ENCODE measurements at regions not wholly inside any gene's neighbourhood (a gene's known extent, or its start where the extent isn't known, plus 50 kb on each side); places are given as distances from the start of the nearest gene placed in this dataset.

DNA sequence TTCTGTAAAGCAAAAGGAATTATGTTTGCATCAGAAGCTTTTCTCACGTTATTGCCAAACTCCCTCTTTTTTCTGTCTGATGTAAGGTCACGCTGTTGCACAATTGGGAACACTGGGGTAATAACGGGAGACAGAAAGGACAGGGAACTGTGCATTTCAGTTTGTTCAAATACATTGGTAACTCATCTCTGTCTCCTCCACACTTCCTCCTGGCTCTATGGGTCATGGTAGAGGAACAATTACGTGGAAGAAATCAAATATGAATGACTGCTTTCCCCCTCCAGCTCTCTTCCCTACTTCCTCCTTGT is 132.2 kb upstream of the TNFAIP3 start:
- Histone ChIP-seq H3K27ac (ENCODE audit: low read depth in 1 of 2, low read length in 1 of 2) (peak overlapping the region in 1 of 2 donors; percentile 99), H3K9me3 (ENCODE audit: control insufficient read depth in 2 of 2, insufficient read depth in 1 of 2, low read length in 1 of 2) (no peaks in the 10 kb centered on the region), H3K36me3 (ENCODE audit: control insufficient read depth in 2 of 2, insufficient read depth in 2 of 2, low read length in 1 of 2) (no peaks in the 10 kb centered on the region), H3K27me3 (ENCODE audit: control insufficient read depth in 2 of 2, insufficient read depth in 1 of 2, low read length in 1 of 2) (no peaks in the 10 kb centered on the region), H3K4me1 (ENCODE audit: control insufficient read depth in 2 of 2, insufficient read depth in 2 of 2, low read length in 2 of 2) (peaks cover 48 to 72% of the 10 kb centered on the region in 2 donors), H3K4me3 (ENCODE audit: low read length in 2 of 2) (no peak overlapping the region)
- peak in 1 of 9 donors; percentile 33 for DNase-seq (ENCODE audit: low read depth in 6 of 9, low spot score in 9 of 9)
- WGBS = 92% methylated on average over 4 of the region's 4 CpGs

DNA sequence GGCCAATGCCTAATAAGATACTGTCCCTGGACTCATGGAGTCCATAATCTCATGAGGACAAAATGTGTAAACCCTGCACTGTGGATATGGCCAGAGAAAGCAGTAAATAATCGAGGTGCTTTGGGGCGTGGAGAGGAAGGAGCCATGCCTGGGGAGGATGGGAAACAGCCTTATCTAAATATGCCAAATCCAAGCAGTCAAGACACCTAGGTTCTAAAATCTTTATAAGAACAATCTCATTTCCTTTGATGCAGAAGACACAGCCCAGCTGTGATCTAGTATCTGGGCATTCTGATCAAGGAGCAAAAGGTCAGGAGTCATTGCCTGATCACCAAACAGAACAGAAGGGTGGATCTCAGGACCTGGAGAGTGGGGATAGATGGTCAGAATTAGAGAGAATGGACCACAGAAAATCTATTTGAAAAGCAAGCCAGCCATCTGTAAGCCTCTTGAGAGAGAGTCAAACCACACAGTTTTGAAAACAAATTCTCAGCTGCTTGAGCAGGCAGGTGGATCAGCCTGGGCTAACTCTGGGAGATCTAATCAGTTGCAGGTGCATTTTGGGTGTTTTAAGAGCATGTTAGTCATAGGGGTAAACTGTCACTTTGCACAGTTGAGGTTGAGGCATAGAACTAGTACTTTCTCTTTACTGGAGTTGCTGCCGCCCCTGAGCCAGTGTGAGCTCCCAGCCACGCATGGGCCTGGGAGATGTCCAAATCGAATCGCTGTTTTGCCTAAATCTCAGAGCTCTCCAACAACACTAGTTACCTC is 130.8 kb upstream of the TNFAIP3 start:
- Histone ChIP-seq H3K27ac (ENCODE audit: low read depth in 1 of 2, low read length in 1 of 2) (peak overlapping the region; percentile 81 to 99), H3K9me3 (ENCODE audit: control insufficient read depth in 2 of 2, insufficient read depth in 1 of 2, low read length in 1 of 2) (no peaks in the 10 kb centered on the region), H3K27me3 (ENCODE audit: control insufficient read depth in 2 of 2, insufficient read depth in 1 of 2, low read length in 1 of 2) (no peaks in the 10 kb centered on the region), H3K4me3 (ENCODE audit: low read length in 2 of 2) (peak overlapping the region in 1 of 2 donors; percentile 8), H3K4me1 (ENCODE audit: control insufficient read depth in 2 of 2, insufficient read depth in 2 of 2, low read length in 2 of 2) (peaks cover 52 to 75% of the 10 kb centered on the region in 2 donors), H3K36me3 (ENCODE audit: control insufficient read depth in 2 of 2, insufficient read depth in 2 of 2, low read length in 1 of 2) (no peaks in the 10 kb centered on the region)
- 8% methylated on average over 6 of the region's 6 CpGs for WGBS
- DNase-seq (ENCODE audit: low read depth in 6 of 9, low spot score in 9 of 9) = peak; percentile 74 to 96 (median 89)

DNA sequence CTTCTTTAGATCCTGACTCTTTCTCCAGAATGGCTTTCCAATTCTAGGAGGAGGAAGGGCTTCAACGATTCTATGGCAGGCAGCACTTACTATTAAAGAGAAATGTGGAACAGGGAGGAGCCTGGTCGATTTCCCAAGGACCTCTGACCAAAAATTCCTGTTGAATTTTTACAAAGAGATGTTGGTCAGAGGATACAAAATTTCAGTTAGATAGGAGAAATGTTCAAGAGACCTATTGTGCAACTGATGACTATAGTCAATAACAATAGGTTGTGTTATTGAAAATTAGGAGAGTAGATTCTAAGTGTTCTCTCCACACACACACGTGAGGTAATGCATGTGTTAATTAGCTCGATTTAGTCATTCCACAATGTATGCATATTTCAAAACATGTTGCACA is 130.1 kb upstream of the TNFAIP3 start:
- Histone ChIP-seq H3K36me3 (ENCODE audit: control insufficient read depth in 2 of 2, insufficient read depth in 2 of 2, low read length in 1 of 2) (no peaks in the 10 kb centered on the region), H3K4me3 (ENCODE audit: low read length in 2 of 2) (peak overlapping the region in 1 of 2 donors; percentile 8), H3K4me1 (ENCODE audit: control insufficient read depth in 2 of 2, insufficient read depth in 2 of 2, low read length in 2 of 2) (peaks cover 51 to 75% of the 10 kb centered on the region in 2 donors), H3K27ac (ENCODE audit: low read depth in 1 of 2, low read length in 1 of 2) (peak overlapping the region; percentile 81 to 99), H3K27me3 (ENCODE audit: control insufficient read depth in 2 of 2, insufficient read depth in 1 of 2, low read length in 1 of 2) (no peaks in the 10 kb centered on the region), H3K9me3 (ENCODE audit: control insufficient read depth in 2 of 2, insufficient read depth in 1 of 2, low read length in 1 of 2) (no peaks in the 10 kb centered on the region)
- WGBS = 83% methylated on average over 4 of the region's 4 CpGs
- DNase-seq (ENCODE audit: low read depth in 6 of 9, low spot score in 9 of 9) = no peak

DNA sequence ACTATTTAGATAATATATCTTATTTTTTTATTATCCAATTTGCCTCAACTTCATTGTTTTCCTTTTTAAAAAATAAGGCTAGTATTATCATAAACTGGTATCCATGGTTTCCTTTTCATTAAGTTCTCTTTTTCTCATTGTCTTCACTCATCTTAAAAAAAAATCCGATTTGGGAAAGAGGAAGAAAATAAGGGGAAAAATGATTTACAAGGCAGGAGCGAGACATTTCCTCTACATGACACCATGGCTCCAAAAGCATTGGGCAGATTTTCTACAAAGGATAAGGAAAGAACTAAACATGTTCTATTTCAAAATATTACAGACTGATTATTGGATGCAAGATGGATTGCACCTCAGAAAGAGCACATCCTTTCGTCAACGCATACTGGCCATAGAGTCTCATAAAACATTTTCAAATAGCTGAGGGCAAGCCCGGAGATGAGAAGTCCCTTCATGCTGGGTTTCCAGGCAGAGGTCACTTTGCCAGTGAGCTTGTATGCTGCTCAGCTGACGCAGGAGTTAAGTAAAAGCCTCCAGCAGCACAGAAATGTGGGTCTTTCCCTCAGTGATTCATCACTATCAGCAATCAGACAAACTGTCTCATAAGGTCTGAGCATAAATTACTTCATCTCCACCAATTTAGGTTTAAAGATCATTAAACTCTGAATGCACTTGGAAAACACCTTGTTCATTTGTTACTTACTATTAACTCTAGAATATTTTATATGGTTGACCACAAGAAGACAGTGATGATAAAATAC is 129.0 kb upstream of the TNFAIP3 start:
- Histone ChIP-seq H3K27me3 (ENCODE audit: control insufficient read depth in 2 of 2, insufficient read depth in 1 of 2, low read length in 1 of 2) (no peaks in the 10 kb centered on the region), H3K36me3 (ENCODE audit: control insufficient read depth in 2 of 2, insufficient read depth in 2 of 2, low read length in 1 of 2) (no peaks in the 10 kb centered on the region), H3K27ac (ENCODE audit: low read depth in 1 of 2, low read length in 1 of 2) (peak overlapping the region; percentile 15 to 99), H3K9me3 (ENCODE audit: control insufficient read depth in 2 of 2, insufficient read depth in 1 of 2, low read length in 1 of 2) (no peaks in the 10 kb centered on the region), H3K4me1 (ENCODE audit: control insufficient read depth in 2 of 2, insufficient read depth in 2 of 2, low read length in 2 of 2) (peaks cover 48 to 70% of the 10 kb centered on the region in 2 donors), H3K4me3 (ENCODE audit: low read length in 2 of 2) (no peak overlapping the region)
- 87% methylated on average over 6 of the region's 6 CpGs for WGBS
- peak in 1 of 9 donors; percentile 55 for DNase-seq (ENCODE audit: low read depth in 6 of 9, low spot score in 9 of 9)

DNA sequence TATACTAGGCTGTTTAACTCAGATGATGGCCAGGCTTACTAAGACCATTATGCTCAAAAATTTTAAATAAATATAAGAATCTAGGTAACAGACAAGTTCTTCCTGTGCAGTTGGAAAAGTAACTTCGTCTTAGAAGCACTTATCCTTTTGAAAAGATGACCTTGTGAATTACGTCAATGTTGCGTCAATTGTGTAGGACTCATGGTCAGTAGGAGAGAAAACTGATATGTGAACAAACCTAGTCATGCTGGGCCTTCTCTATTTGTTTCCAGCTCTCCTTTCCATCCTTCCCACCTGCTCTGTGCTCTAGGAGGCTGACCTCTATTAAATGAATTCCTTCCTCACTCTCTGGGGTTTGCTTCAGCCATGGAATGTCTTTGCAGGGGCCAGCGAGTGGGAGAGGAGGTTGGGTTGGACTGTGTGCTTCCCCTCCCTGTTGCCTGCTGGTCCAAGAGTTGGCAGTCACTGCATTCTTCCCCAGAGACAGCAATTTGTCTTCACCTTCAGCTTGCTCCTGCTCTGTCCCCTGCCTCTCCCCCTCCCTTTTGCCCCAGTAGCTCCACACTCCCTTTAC is 128.0 kb upstream of the TNFAIP3 start:
- no peak for DNase-seq (ENCODE audit: low read depth in 6 of 9, low spot score in 9 of 9)
- Histone ChIP-seq H3K9me3 (ENCODE audit: control insufficient read depth in 2 of 2, insufficient read depth in 1 of 2, low read length in 1 of 2) (no peaks in the 10 kb centered on the region), H3K4me1 (ENCODE audit: control insufficient read depth in 2 of 2, insufficient read depth in 2 of 2, low read length in 2 of 2) (peaks cover 50 to 76% of the 10 kb centered on the region in 2 donors), H3K4me3 (ENCODE audit: low read length in 2 of 2) (no peak overlapping the region), H3K27me3 (ENCODE audit: control insufficient read depth in 2 of 2, insufficient read depth in 1 of 2, low read length in 1 of 2) (no peaks in the 10 kb centered on the region), H3K27ac (ENCODE audit: low read depth in 1 of 2, low read length in 1 of 2) (no peak overlapping the region), H3K36me3 (ENCODE audit: control insufficient read depth in 2 of 2, insufficient read depth in 2 of 2, low read length in 1 of 2) (no peaks in the 10 kb centered on the region)
- 98% methylated on average over 4 of the region's 4 CpGs for WGBS

DNA sequence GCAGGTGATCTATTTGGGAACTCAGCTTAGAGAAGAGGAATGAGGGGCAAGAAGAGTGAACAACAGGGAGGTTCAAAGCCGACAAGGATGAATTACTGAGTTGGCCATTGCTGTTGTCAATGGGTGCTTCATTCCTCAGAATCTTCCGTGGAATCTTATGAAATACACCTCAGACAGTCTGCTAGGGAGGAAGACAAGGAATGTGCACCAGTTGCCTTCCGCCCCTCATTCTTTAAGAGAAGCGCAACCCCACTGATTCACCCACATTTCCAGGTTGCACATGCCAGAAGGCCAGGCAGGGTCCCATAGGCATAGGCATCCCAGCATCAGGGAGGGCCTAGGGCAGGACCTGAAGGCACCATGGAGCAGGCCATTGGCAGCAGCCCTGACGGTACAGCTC is 127.5 kb upstream of the TNFAIP3 start:
- 90% methylated on average over 5 of the region's 5 CpGs for WGBS
- no peak for DNase-seq (ENCODE audit: low read depth in 6 of 9, low spot score in 9 of 9)
- no peak overlapping the region for H3K4me3 ChIP-seq (ENCODE audit: low read length in 2 of 2)
- no peaks in the 10 kb centered on the region for H3K27me3 ChIP-seq (ENCODE audit: control insufficient read depth in 2 of 2, insufficient read depth in 1 of 2, low read length in 1 of 2)
- H3K9me3 ChIP-seq (ENCODE audit: control insufficient read depth in 2 of 2, insufficient read depth in 1 of 2, low read length in 1 of 2) = no peaks in the 10 kb centered on the region
- no peaks in the 10 kb centered on the region for H3K36me3 ChIP-seq (ENCODE audit: control insufficient read depth in 2 of 2, insufficient read depth in 2 of 2, low read length in 1 of 2)
- H3K4me1 ChIP-seq (ENCODE audit: control insufficient read depth in 2 of 2, insufficient read depth in 2 of 2, low read length in 2 of 2) = peaks cover 47 to 74% of the 10 kb centered on the region in 2 donors
- no peak overlapping the region for H3K27ac ChIP-seq (ENCODE audit: low read depth in 1 of 2, low read length in 1 of 2)

DNA sequence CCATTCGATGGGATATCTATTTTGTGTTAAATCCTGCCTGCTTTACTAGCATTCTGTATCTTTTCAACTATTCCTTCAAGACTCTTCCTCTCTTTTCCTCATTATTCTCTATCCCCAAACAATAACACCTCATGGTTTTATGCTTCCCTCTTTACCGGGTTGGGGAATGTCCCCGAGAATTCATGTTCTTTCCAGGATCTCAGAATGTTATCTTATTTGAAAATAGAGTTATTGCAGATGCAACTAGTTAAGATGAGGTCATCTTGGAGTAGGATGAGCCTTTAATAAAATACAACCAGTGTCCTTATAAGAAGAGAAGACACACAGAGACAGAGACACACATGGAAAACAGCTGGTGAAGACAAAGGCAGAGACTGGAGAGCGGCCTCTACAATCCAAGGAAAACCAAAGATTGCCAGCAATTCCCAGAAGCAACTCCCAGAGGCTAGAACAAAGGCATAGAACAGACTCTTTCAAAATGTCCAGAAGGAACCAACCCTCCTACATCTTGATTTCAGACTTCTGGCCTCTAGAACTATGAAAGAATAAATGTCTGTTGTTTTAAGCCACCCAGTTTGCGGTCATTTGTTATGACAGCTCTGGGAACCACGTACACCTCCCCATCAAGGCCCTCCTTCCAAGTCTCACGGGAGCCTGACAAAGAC is 126.8 kb upstream of the TNFAIP3 start:
- H3K4me1 ChIP-seq (ENCODE audit: control insufficient read depth in 2 of 2, insufficient read depth in 2 of 2, low read length in 2 of 2) = peaks cover 47 to 74% of the 10 kb centered on the region in 2 donors
- no peak overlapping the region for H3K4me3 ChIP-seq (ENCODE audit: low read length in 2 of 2)
- H3K9me3 ChIP-seq (ENCODE audit: control insufficient read depth in 2 of 2, insufficient read depth in 1 of 2, low read length in 1 of 2) = no peaks in the 10 kb centered on the region
- 89% methylated on average over 7 of the region's 7 CpGs for WGBS
- no peak for DNase-seq (ENCODE audit: low read depth in 6 of 9, low spot score in 9 of 9)
- no peaks in the 10 kb centered on the region for H3K36me3 ChIP-seq (ENCODE audit: control insufficient read depth in 2 of 2, insufficient read depth in 2 of 2, low read length in 1 of 2)
- H3K27ac ChIP-seq (ENCODE audit: low read depth in 1 of 2, low read length in 1 of 2) = peak overlapping the region in 1 of 2 donors; percentile 13
- H3K27me3 ChIP-seq (ENCODE audit: control insufficient read depth in 2 of 2, insufficient read depth in 1 of 2, low read length in 1 of 2) = no peaks in the 10 kb centered on the region

DNA sequence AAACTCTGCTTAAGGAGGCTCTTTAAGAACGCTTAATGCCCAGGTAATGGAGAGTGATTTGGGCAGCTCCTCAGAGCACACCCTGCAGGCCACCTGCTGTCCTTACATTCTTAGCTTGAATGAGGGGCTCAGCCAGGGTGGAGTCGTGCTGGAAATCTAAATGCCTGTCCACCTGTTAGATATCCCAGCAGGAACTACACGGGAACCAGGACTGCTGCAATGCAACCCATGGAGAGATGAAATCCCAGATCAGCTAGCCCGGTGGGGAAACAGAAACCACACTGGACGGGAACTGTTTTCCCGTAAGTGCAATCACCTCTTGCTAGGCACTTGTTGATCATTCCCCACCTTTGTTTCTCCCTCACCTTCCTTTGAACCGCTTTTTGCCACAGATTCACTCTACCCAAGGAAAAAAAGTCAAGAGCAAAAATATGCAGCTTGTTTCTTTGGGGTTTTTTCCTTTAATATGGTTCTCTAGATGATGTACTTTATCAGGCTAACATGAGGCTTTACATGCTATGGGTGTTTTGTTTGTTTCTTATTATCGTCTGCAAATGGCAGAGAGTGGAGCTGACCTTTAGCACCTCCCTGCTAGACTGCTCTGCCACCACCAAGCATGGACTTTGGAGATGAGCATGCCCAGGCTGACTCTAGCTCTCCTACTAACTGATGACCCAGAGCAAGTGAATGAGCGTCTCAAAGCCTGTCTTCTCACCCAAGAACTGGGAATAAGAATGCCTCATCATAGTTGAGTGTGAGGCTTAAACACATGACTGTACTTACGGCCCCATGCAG is 125.9 kb upstream of the TNFAIP3 start:
- peaks cover 44 to 72% of the 10 kb centered on the region in 2 donors for H3K4me1 ChIP-seq (ENCODE audit: control insufficient read depth in 2 of 2, insufficient read depth in 2 of 2, low read length in 2 of 2)
- no peak overlapping the region for H3K4me3 ChIP-seq (ENCODE audit: low read length in 2 of 2)
- 96% methylated on average over 10 of the region's 10 CpGs for WGBS
- peak in 1 of 9 donors; percentile 33 for DNase-seq (ENCODE audit: low read depth in 6 of 9, low spot score in 9 of 9)
- H3K36me3 ChIP-seq (ENCODE audit: control insufficient read depth in 2 of 2, insufficient read depth in 2 of 2, low read length in 1 of 2) = no peaks in the 10 kb centered on the region
- no peaks in the 10 kb centered on the region for H3K9me3 ChIP-seq (ENCODE audit: control insufficient read depth in 2 of 2, insufficient read depth in 1 of 2, low read length in 1 of 2)
- no peaks in the 10 kb centered on the region for H3K27me3 ChIP-seq (ENCODE audit: control insufficient read depth in 2 of 2, insufficient read depth in 1 of 2, low read length in 1 of 2)
- H3K27ac ChIP-seq (ENCODE audit: low read depth in 1 of 2, low read length in 1 of 2) = peak overlapping the region in 1 of 2 donors; percentile 13

All from thymus (tissue), 11 donors.